ENCODE measurements at regions not wholly inside any gene's neighbourhood (a gene's known extent, or its start where the extent isn't known, plus 50 kb on each side); places are given as distances from the start of the nearest gene placed in this dataset.

DNA sequence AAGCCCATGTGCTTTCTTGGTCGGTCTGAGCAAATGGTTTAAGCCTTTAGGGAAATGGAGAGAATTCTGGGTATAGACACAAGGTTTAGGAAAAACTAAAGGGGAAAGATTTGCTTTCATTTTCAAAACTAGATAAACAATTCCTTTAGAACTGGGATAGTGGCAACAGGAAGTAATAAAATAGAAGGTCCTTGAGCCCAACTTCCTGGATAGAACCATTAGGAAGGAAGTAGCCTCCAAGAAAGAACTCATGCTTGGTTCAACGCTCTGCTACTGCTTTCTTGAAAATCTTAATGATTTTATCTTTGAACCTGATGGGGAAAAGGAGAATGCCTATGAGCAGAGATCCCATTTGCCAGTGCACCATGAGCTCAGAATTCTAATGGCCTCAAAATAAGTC, 147.0 kb upstream of the THRB start:
- Histone ChIP-seq H3K9me3 (no peaks in the 10 kb centered on the region), H3K36me3 (no peaks in the 10 kb centered on the region), H3K27ac (no peak overlapping the region), H3K4me3 (no peak overlapping the region), H3K27me3 (no peaks in the 10 kb centered on the region), H3K4me1 (no peaks in the 10 kb centered on the region)
- intact Hi-C loops (cut with DNase I; ENCODE audit: low total_unique reads): no loop called here
- TF ChIP-seq, protein P1, sequence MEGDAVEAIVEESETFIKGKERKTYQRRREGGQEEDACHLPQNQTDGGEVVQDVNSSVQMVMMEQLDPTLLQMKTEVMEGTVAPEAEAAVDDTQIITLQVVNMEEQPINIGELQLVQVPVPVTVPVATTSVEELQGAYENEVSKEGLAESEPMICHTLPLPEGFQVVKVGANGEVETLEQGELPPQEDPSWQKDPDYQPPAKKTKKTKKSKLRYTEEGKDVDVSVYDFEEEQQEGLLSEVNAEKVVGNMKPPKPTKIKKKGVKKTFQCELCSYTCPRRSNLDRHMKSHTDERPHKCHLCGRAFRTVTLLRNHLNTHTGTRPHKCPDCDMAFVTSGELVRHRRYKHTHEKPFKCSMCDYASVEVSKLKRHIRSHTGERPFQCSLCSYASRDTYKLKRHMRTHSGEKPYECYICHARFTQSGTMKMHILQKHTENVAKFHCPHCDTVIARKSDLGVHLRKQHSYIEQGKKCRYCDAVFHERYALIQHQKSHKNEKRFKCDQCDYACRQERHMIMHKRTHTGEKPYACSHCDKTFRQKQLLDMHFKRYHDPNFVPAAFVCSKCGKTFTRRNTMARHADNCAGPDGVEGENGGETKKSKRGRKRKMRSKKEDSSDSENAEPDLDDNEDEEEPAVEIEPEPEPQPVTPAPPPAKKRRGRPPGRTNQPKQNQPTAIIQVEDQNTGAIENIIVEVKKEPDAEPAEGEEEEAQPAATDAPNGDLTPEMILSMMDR (IDR thresholded peaks at IDR 0.05): no peak
- TF ChIP-seq POLR2A (IDR thresholded peaks at IDR 0.05): no peak
- no peak for DNase-seq

- Histone ChIP-seq H3K27me3 (no peaks in the 10 kb centered on the region), H3K36me3 (no peaks in the 10 kb centered on the region), H3K9me3 (no peaks in the 10 kb centered on the region), H3K27ac (no peak overlapping the region), H3K4me1 (no peaks in the 10 kb centered on the region), H3K4me3 (no peak overlapping the region)
- no peak for TF ChIP-seq POLR2A (IDR thresholded peaks at IDR 0.05)
- TF ChIP-seq, protein P1 (IDR thresholded peaks at IDR 0.05): no peak
- intact Hi-C loops (cut with DNase I; ENCODE audit: low total_unique reads): no loop called here
- no peak for DNase-seq
Observed at GRCh38 chr3:24645047-24645446, 150.4 kb upstream of the THRB start.

- Histone ChIP-seq H3K27ac (no peak overlapping the region), H3K27me3 (no peaks in the 10 kb centered on the region), H3K36me3 (no peaks in the 10 kb centered on the region), H3K4me1 (no peaks in the 10 kb centered on the region), H3K9me3 (no peaks in the 10 kb centered on the region), H3K4me3 (no peak overlapping the region)
- no peak for DNase-seq
- intact Hi-C loops (cut with DNase I; ENCODE audit: low total_unique reads): no loop called here
- TF ChIP-seq POLR2A (IDR thresholded peaks at IDR 0.05): no peak
- TF ChIP-seq, protein P1 (IDR thresholded peaks at IDR 0.05): no peak
Observed at GRCh38 chr3:24646790-24647189, 152.1 kb upstream of the THRB start.

- Histone ChIP-seq H3K36me3 (no peaks in the 10 kb centered on the region), H3K4me1 (no peaks in the 10 kb centered on the region), H3K27me3 (no peaks in the 10 kb centered on the region), H3K9me3 (no peaks in the 10 kb centered on the region), H3K4me3 (no peak overlapping the region), H3K27ac (no peak overlapping the region)
- intact Hi-C loops (cut with DNase I; ENCODE audit: low total_unique reads): no loop called here
- DNase-seq: no peak
- TF ChIP-seq POLR2A (IDR thresholded peaks at IDR 0.05): no peak
Observed at GRCh38 chr3:24648063-24648462, 153.4 kb upstream of the THRB start.

GRCh38 chr3:24650839-24651238, 156.2 kb upstream of the THRB start:
- TF ChIP-seq, protein P1 (IDR thresholded peaks at IDR 0.05): no peak
- TF ChIP-seq POLR2A (IDR thresholded peaks at IDR 0.05): no peak

GRCh38 chr3:24657870-24658510, 163.3 kb upstream of the THRB start:
- H3K36me3 ChIP-seq: no peaks in the 10 kb centered on the region
- no peaks in the 10 kb centered on the region for H3K9me3 ChIP-seq
- H3K4me1 ChIP-seq: no peaks in the 10 kb centered on the region
- H3K27ac ChIP-seq: no peak overlapping the region
- no peak for TF ChIP-seq POLR2A (IDR thresholded peaks at IDR 0.05)
- TF ChIP-seq, protein P1 (IDR thresholded peaks at IDR 0.05): no peak
- H3K4me3 ChIP-seq: no peak overlapping the region
- no peak for DNase-seq
- H3K27me3 ChIP-seq: no peaks in the 10 kb centered on the region
- intact Hi-C loops (cut with DNase I; ENCODE audit: low total_unique reads): no loop called here

More at GRCh38 chr3:24650839-24651238, 156.2 kb upstream of the THRB start:
- Histone ChIP-seq H3K4me1 (no peaks in the 10 kb centered on the region), H3K9me3 (no peaks in the 10 kb centered on the region), H3K27me3 (no peaks in the 10 kb centered on the region), H3K27ac (no peak overlapping the region), H3K36me3 (no peaks in the 10 kb centered on the region), H3K4me3 (no peak overlapping the region)
- intact Hi-C loops (cut with DNase I; ENCODE audit: low total_unique reads): no loop called here
- DNase-seq: no peak
